ENCODE measurements at regions not wholly inside any gene's neighbourhood (a gene's known extent, or its start where the extent isn't known, plus 50 kb on each side); places are given as distances from the start of the nearest gene placed in this dataset.

GRCh38 chr3:74436184-74436583 lies 178.3 kb downstream of the CNTN3 start:
- Histone ChIP-seq H3K9me3 (no peaks in the 10 kb centered on the region), H3K4me3 (no peak overlapping the region), H3K4me1 (no peaks in the 10 kb centered on the region), H3K27ac (no peak overlapping the region), H3K4me2 (no peak overlapping the region)
- 16% methylated on average over 4 of the region's 4 CpGs for WGBS (ENCODE audit: missing lambda C conversion rate)
- POLR2A ChIA-PET = no interaction called here
- no peak for DNase-seq (ENCODE audit: low read depth in 1 of 2, low spot score in 1 of 2)
- CTCF ChIA-PET = interaction anchor here (0.6 kb wide), 1 partner anchor 21 kb away, joined by 5 read pairs; no protein-coding TSS in a partner anchor
- no peak for TF ChIP-seq FOXS1 (CRISPR knock-in tag; IDR thresholded peaks at IDR 0.05)
- no peak for TF ChIP-seq ZSCAN20 (CRISPR knock-in tag; IDR thresholded peaks at IDR 0.05)
- no peak for TF ChIP-seq CEBPB (IDR thresholded peaks at IDR 0.05)
- TF ChIP-seq SREBF2 (IDR thresholded peaks at IDR 0.05) = no peak
- no peak for TF ChIP-seq HDAC2 (IDR thresholded peaks at IDR 0.05)
- TF ChIP-seq EP300 (IDR thresholded peaks at IDR 0.05) = no peak
- TF ChIP-seq ESRRA (IDR thresholded peaks at IDR 0.05; ENCODE audit: borderline replicate concordance, low read length) = no peak
- ATAC-seq = no peak
- FAIRE-seq = no peak

- no peak for ATAC-seq
Measured at GRCh38 chr3:74435631-74436030, 178.8 kb downstream of the CNTN3 start.

More at GRCh38 chr3:74435631-74436030, 178.8 kb downstream of the CNTN3 start:
- Histone ChIP-seq H3K27ac (no peak overlapping the region), H3K4me3 (no peak overlapping the region), H3K9me3 (no peaks in the 10 kb centered on the region), H3K4me1 (no peaks in the 10 kb centered on the region), H3K4me2 (no peak overlapping the region)
- CTCF ChIA-PET = interaction anchor here (0.6 kb wide), 1 partner anchor 21 kb away, joined by 5 read pairs; no protein-coding TSS in a partner anchor
- 4% methylated on average over 3 of the region's 3 CpGs for WGBS (ENCODE audit: missing lambda C conversion rate)
- DNase-seq (ENCODE audit: low read depth in 1 of 2, low spot score in 1 of 2) (no peak), FAIRE-seq (no peak)
- POLR2A ChIA-PET = no interaction called here
- TF ChIP-seq RCOR1 (IDR thresholded peaks at IDR 0.05; ENCODE audit: low read depth, low read length) (no peak), PBX3 (IDR thresholded peaks at IDR 0.05) (no peak), RARB (CRISPR knock-in tag; IDR thresholded peaks at IDR 0.05) (no peak), HES2 (IDR thresholded peaks at IDR 0.05) (no peak), CEBPB (IDR thresholded peaks at IDR 0.05) (no peak), EP300 (IDR thresholded peaks at IDR 0.05) (no peak), REST (IDR thresholded peaks at IDR 0.05) (no peak), MAX (IDR thresholded peaks at IDR 0.05) (no peak), ZC3H11A (IDR thresholded peaks at IDR 0.05) (no peak), POLR2A (IDR thresholded peaks at IDR 0.05; ENCODE audit: low read length) (no peak), GATA3 (IDR thresholded peaks at IDR 0.05; ENCODE audit: borderline replicate concordance) (no peak), HOXB13 (CRISPR knock-in tag; IDR thresholded peaks at IDR 0.05; ENCODE audit: low read depth) (no peak), JUNB (IDR thresholded peaks at IDR 0.05) (no peak), CTCF (IDR thresholded peaks at IDR 0.05) (no peak), RFX5 (IDR thresholded peaks at IDR 0.05) (no peak)
